HT-29 (cell line): ENCODE measurements at regions not wholly inside any gene's neighbourhood (a gene's known extent, or its start where the extent isn't known, plus 50 kb on each side); places are given as distances from the start of the nearest gene placed in this dataset. TPM values are rescaled to one million over a fixed set of nuclear protein-coding genes. Genes with fewer than 3 reads are reported as not detected.

Source experiments
- small RNA-seq: library from RNA; depleted of rRNA; stranded (forward); fragments of <200 nt; gene quantifications from one replicate; pipeline ENCODE3, GENCODE V24; 2014

Small RNA genes lying in the stretch of these regions (small RNA-seq; reads per million reads assigned to genes)
- gene RN7SKP265: not detected
